BE2C (cell line): ENCODE measurements at regions not wholly inside any gene's neighbourhood (a gene's known extent, or its start where the extent isn't known, plus 50 kb on each side); places are given as distances from the start of the nearest gene placed in this dataset.

ENCODE experiments used
- DNase-seq: peaks from one replicate; pipeline ENCODE4 v3.0.0-alpha.2; 2020
- H3K27me3 ChIP-seq: fragments of 250-450 bp; sonication (Bioruptor Pico); 2 replicates; pipeline ENCODE4 v1.5.1; 2020; ENCODE audit warnings: mild to moderate bottlenecking
- H3K36me3 ChIP-seq: fragments of 250-450 bp; sonication (Bioruptor Pico); 2 replicates; pipeline ENCODE4 v1.5.1; 2020; ENCODE audit warnings: mild to moderate bottlenecking
- H3K4me1 ChIP-seq: fragments of 250-450 bp; sonication (Bioruptor Pico); 2 replicates; pipeline ENCODE4 v1.5.1; 2020
- H3K4me3 ChIP-seq: 2 replicates; pipeline ENCODE4 v1.5.1; 2011; ENCODE audit warnings: low read depth, low read length
- H3K9me3 ChIP-seq: fragments of 250-450 bp; sonication (Bioruptor Pico); 2 replicates; pipeline ENCODE4 v1.5.1; 2020
- TF ChIP-seq, protein P1 (sequence below): IDR thresholded peaks from 2 replicates; pipeline ENCODE4 v1.5.1; 2012; ENCODE audit warnings: mild to moderate bottlenecking, low read depth, low read length

DNA sequence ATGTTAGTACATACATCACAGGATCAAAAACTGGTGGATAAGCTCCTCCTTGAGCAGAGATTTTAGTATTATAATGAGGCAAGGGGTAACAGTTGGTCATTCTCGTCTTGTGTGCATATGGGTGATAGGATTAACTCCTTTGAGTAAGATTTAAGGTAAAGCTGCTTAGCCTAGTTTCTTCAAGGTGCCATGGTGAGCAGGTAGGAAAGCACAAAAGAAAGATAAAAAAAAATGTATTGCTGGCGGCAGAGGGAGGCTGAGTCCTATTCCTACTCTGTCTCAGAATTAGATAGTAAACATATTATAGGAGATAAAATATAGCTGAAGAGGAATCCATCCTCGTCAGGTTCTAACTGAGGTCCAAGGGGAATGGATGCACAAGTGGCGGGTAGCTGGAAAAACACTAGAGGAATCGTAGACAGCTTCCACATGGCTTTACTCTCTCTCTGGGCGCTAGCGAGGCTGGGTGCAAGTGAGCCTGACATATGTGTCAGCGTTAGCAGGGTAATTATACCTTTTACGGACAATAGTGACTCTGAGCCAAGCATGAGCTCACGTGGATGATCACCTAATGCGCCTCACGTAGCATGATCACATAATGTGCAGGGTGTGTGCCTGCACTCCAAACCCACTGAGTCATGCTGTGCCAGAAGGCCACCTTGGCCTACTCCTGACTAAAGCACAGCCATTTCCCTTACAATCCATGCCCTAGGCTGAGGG, 734.3 kb upstream of the MIR17HG start:
- no peak for DNase-seq
- TF ChIP-seq, protein P1, sequence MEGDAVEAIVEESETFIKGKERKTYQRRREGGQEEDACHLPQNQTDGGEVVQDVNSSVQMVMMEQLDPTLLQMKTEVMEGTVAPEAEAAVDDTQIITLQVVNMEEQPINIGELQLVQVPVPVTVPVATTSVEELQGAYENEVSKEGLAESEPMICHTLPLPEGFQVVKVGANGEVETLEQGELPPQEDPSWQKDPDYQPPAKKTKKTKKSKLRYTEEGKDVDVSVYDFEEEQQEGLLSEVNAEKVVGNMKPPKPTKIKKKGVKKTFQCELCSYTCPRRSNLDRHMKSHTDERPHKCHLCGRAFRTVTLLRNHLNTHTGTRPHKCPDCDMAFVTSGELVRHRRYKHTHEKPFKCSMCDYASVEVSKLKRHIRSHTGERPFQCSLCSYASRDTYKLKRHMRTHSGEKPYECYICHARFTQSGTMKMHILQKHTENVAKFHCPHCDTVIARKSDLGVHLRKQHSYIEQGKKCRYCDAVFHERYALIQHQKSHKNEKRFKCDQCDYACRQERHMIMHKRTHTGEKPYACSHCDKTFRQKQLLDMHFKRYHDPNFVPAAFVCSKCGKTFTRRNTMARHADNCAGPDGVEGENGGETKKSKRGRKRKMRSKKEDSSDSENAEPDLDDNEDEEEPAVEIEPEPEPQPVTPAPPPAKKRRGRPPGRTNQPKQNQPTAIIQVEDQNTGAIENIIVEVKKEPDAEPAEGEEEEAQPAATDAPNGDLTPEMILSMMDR, result no peak
- no peak overlapping the region for H3K4me3 ChIP-seq
- no peaks in the 10 kb centered on the region for H3K9me3 ChIP-seq
- H3K4me1 ChIP-seq, result no peaks in the 10 kb centered on the region
- H3K27me3 ChIP-seq, result no peaks in the 10 kb centered on the region
- H3K36me3 ChIP-seq, result no peaks in the 10 kb centered on the region

DNA sequence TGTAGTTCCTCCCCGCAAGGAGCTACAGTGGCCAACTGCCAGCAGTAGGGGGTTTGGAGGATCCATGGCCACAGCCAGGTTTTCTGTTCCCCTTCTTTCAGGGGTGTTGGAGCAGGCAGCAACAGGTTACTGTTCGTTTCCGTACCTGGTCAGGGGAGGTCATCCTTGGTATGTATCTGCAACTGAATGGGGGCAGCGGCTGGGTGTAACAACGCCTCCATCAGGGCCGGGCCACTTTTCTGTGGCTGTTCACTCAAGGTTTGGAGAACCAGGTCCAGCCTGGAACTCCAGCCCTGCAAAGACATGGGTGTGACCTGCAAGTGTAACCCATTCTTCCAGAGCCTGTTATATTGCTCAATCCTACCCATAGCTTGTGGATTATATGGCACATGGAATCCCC, 732.3 kb upstream of the MIR17HG start:
- no peak overlapping the region for H3K4me3 ChIP-seq
- DNase-seq, result no peak
- TF ChIP-seq, protein P1, result no peak

DNA sequence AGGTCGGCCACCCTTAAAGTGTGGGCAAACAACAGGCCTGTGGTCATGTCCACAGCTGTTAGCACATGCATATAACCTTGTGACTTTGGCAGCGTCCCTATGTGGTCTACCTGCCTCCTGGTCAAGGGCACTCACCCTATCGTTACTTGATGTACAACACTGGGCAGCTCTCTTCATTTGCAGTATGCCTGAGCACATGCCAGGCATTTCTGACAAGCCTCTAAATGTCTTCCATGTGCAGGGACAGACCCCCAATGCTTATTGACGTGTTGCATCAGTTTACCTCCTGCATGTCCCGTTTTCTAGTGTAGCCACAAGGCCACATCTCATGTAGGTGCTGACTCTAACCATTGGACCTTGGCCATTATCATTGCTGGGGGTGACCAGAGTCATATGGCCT, 731.7 kb upstream of the MIR17HG start:
- no peaks in the 10 kb centered on the region for H3K9me3 ChIP-seq
- no peak overlapping the region for H3K4me3 ChIP-seq
- TF ChIP-seq, protein P1, result no peak
- no peaks in the 10 kb centered on the region for H3K4me1 ChIP-seq
- no peaks in the 10 kb centered on the region for H3K27me3 ChIP-seq
- no peak for DNase-seq
- no peaks in the 10 kb centered on the region for H3K36me3 ChIP-seq

More for the DNA sequence above, 732.3 kb upstream of the MIR17HG start:
- H3K36me3 ChIP-seq, result no peaks in the 10 kb centered on the region
- H3K27me3 ChIP-seq, result no peaks in the 10 kb centered on the region
- H3K9me3 ChIP-seq, result no peaks in the 10 kb centered on the region
- no peaks in the 10 kb centered on the region for H3K4me1 ChIP-seq

DNA sequence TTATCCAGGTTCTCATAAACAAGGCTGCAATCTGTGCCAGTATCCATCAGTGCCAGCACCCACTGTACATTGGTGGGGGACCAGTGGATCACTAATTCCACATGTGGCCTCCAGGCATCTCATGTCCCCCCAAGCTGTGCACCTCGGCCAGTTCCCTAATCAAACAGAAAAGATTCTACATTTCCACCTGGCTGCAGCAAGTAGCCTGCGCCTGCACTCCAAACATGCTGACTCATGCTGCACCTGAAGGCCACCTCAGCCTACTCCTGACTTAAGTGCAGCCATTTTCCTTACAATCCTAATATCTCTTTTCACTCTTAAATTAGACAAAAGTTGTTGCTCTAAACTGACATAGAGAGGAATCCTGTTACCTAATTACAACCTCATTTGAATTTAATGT, 729.4 kb upstream of the MIR17HG start:
- H3K4me3 ChIP-seq, result no peak overlapping the region
- H3K9me3 ChIP-seq, result no peaks in the 10 kb centered on the region
- DNase-seq, result no peak
- TF ChIP-seq, protein P1, result no peak
- no peaks in the 10 kb centered on the region for H3K4me1 ChIP-seq
- H3K36me3 ChIP-seq, result no peaks in the 10 kb centered on the region
- no peaks in the 10 kb centered on the region for H3K27me3 ChIP-seq

DNA sequence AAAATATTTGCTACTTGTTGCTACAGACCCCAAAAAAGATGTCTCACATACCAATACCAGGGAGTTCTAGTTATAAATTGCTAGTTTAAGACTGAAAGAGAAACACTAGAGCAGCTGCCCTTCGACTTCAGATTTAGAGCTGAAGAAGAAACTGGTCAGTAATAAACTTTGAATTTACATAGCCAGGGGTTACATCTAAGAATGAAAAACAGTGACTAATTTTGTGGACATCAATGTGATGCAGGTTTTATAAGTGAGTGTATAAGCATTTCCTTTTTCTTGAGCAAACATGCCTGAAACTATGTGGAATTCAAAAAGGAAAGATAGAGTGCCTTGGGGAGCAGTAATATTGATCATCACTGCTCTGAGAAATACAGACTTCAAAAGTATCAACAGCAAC, 724.9 kb upstream of the MIR17HG start:
- Histone ChIP-seq H3K36me3 (no peaks in the 10 kb centered on the region), H3K4me1 (no peaks in the 10 kb centered on the region), H3K9me3 (no peaks in the 10 kb centered on the region), H3K4me3 (no peak overlapping the region), H3K27me3 (no peaks in the 10 kb centered on the region)
- TF ChIP-seq, protein P1, result no peak
- DNase-seq, result no peak

DNA sequence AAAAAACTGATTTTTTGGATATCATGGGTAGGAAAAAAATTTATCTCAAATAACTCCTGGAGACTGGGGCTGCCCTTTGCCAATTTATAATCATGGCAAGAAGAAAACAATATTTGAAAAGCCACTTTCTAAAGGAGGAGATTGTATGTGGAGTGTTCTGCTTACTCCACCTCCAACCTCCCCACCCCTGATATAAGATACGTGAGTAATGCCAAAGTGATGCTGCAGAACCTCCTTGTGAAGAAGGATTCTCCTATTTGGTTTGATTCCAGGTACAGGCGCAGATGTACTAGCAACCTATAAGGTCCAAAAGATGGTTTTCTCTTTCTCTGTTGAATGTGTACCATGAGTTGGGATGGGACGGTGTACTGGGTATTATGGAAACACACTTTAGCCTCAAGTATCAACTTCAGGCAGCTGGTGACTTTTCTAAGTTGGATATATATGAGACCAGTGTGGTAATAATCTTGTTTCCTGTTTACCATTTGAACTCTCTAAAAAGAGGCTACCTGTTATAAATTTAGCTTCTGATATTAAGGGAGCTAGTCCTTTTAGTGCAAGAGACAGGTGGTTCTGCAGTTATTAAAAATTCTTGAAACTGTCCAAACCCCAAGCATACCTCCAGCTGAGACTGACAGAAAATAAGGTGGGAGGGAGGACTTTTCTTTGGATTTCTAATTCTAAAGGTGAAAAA, 724.0 kb upstream of the MIR17HG start:
- no peaks in the 10 kb centered on the region for H3K9me3 ChIP-seq
- H3K4me1 ChIP-seq, result no peaks in the 10 kb centered on the region
- H3K27me3 ChIP-seq, result no peaks in the 10 kb centered on the region
- no peak for DNase-seq
- TF ChIP-seq, protein P1, result no peak
- no peak overlapping the region for H3K4me3 ChIP-seq
- H3K36me3 ChIP-seq, result no peaks in the 10 kb centered on the region
